K562 (cell line): ENCODE measurements at regions not wholly inside any gene's neighbourhood (a gene's known extent, or its start where the extent isn't known, plus 50 kb on each side); places are given as distances from the start of the nearest gene placed in this dataset.

Experiments used
- ATAC-seq: fragments of 200-7000 bp; cut with Tn5 transposase; 3 replicates; pipeline ENCODE4 v1.9.1; 2020; ENCODE audit warnings: moderate library complexity
- BruUV-seq: library from RNA; stranded (reverse); fragments of 400-500 nt; replicated peaks from 2 replicates; lab custom pipeline; 2021; lab: Mats Ljungman, UMichigan
- CTCF ChIA-PET: fragments of 300-600 bp; formaldehyde crosslinking; extraction: SDS; loops from one replicate; lab custom pipeline; 2021; ENCODE audit warnings: low intra/inter-chr PET ratio; lab: Yijun Ruan, JAX
- POLR2A ChIA-PET: fragments of 300-600, 350-650 bp; sonication (Branson Sonifier 250); formaldehyde crosslinking; extraction: SDS; loops from one replicate; lab custom pipeline; 2021; ENCODE audit warnings: antibody characterized with exemption, inconsistent platforms; lab: Yijun Ruan, JAX
- DNase-seq, 4 experiments: peaks; one replicate each; pipeline versions ENCODE4 v3.0.0 to v3.0.0-alpha.2; 2011 to 2018; ENCODE audit warnings: low spot score in 3 of 4, mixed read lengths in 3 of 4; ENCODE audit errors: extremely low read depth in 1 of 4
- FAIRE-seq: peaks from 2 replicates; lab custom pipeline; 2011; peaks lifted over from hg19 to GRCh38; lab: Jason Lieb, UNC
- H2AFZ ChIP-seq: 2 replicates; pipeline ENCODE4 v1.6.0; 2011; ENCODE audit warnings: low read depth, low read length, control low read depth, inconsistent platforms
- H3K27ac ChIP-seq: fragments of 200-600 bp; 3 replicates; pipeline ENCODE4 v1.8.0; 2011; ENCODE audit warnings: low read depth, mild to moderate bottlenecking, control low read depth, inconsistent platforms, low read length, moderate library complexity, mixed read lengths; ENCODE audit errors: extremely low read depth
- H3K27me3 ChIP-seq, 2 experiments: fragments of 300-600 bp in 1 of 2; 2 replicates in 1 of 2; 3 replicates in 1 of 2; pipeline versions ENCODE4 v1.6.0 to v1.8.0; 2011; ENCODE audit warnings: inconsistent platforms in 2 of 2, low read length in 2 of 2, mild to moderate bottlenecking in 1 of 2, mixed read lengths in 1 of 2, moderate library complexity in 1 of 2; ENCODE audit not compliant: control insufficient read depth in 2 of 2, insufficient read depth in 2 of 2
- H3K36me3 ChIP-seq: fragments of 300-600 bp; 3 replicates; pipeline ENCODE4 v1.8.0; 2011; ENCODE audit warnings: mild to moderate bottlenecking, low read length, inconsistent platforms; ENCODE audit not compliant: control insufficient read depth, insufficient read depth
- H3K4me1 ChIP-seq, 2 experiments: fragments of 200-600 bp in 1 of 2; replicated peaks in 1 of 2; 2 replicates in 1 of 2; 3 replicates in 1 of 2; pipeline versions ENCODE4 v1.5.1 to v1.8.0; 2011; ENCODE audit warnings: inconsistent platforms in 2 of 2, low read length in 2 of 2, mild to moderate bottlenecking in 1 of 2, mixed read lengths in 1 of 2, moderate library complexity in 1 of 2; ENCODE audit not compliant: control insufficient read depth in 2 of 2, insufficient read depth in 2 of 2
- H3K4me2 ChIP-seq: 2 replicates; pipeline ENCODE4 v1.6.1; 2011; ENCODE audit warnings: low read length, control low read depth, inconsistent platforms, mixed read lengths; ENCODE audit not compliant: insufficient read depth
- H3K4me3 ChIP-seq: fragments of 200-600 bp; sonication (generic), shearing (Covaris generic); 2 replicates; pipeline ENCODE4 v1.5.1; 2016; ENCODE audit warnings: control low read depth, inconsistent platforms
- H3K79me2 ChIP-seq: fragments of 200-600 bp; 3 replicates; pipeline ENCODE4 v1.8.0; 2011; ENCODE audit warnings: low read length, inconsistent platforms; ENCODE audit not compliant: control insufficient read depth, insufficient read depth
- H3K9ac ChIP-seq, 2 experiments: 2 replicates each; pipeline versions ENCODE4 v1.6.0 to v1.6.1; 2011; ENCODE audit warnings: low read depth in 2 of 2, low read length in 2 of 2, control low read depth in 1 of 2, inconsistent platforms in 1 of 2, mild to moderate bottlenecking in 1 of 2, mixed read lengths in 1 of 2; ENCODE audit not compliant: insufficient read depth in 1 of 2
- H3K9me1 ChIP-seq: one replicate; pipeline ENCODE4 v1.6.0; 2011; ENCODE audit warnings: inconsistent platforms, mild to moderate bottlenecking, low read length, moderate library complexity; ENCODE audit not compliant: control insufficient read depth, insufficient read depth
- H3K9me3 ChIP-seq: replicated peaks from 2 replicates; pipeline ENCODE4 v1.5.1; 2011; ENCODE audit warnings: low read depth, low read length, inconsistent platforms; ENCODE audit not compliant: control insufficient read depth, insufficient read depth
- H4K20me1 ChIP-seq: replicated peaks from 2 replicates; pipeline ENCODE4 v1.6.1; 2011; ENCODE audit warnings: low read length, inconsistent platforms, mixed read lengths; ENCODE audit not compliant: control insufficient read depth, insufficient read depth
- BRF1 ChIP-seq: IDR thresholded peaks from 3 replicates; pipeline ENCODE4 v1.6.1; 2011; ENCODE audit warnings: borderline replicate concordance, mild to moderate bottlenecking; ENCODE audit not compliant: insufficient read length; ENCODE audit errors: extremely low read depth
- CREB1 ChIP-seq, 2 experiments: sonication (generic) in 1 of 2; formaldehyde crosslinking in 1 of 2; IDR thresholded peaks; 2 replicates each; pipeline versions ENCODE4 v1.6.1 to v1.8.0; 2012 to 2022; ENCODE audit warnings: inconsistent platforms in 1 of 2, mild to moderate bottlenecking in 1 of 2, missing genetic modification reagents in 1 of 2, moderate library complexity in 1 of 2
- FOXJ3 ChIP-seq: sonication (generic); formaldehyde crosslinking; IDR thresholded peaks from 2 replicates; pipeline ENCODE4 v1.4.0; 2020; ENCODE audit warnings: mild to moderate bottlenecking, missing genetic modification reagents
- IFI16 ChIP-seq: fragments of 250-450 bp; sonication (Bioruptor Pico); IDR thresholded peaks from 2 replicates; pipeline ENCODE4 v2.1.2; 2022; ENCODE audit warnings: mild to moderate bottlenecking, inconsistent platforms
- JUNB ChIP-seq: fragments of 450-650 bp; formaldehyde crosslinking; conservative IDR thresholded peaks from 2 replicates; pipeline ENCODE4 v1.4.0; 2020; ENCODE audit warnings: mild to moderate bottlenecking
- MCM7 ChIP-seq, 2 experiments: fragments of 450-650 bp; IDR thresholded peaks; 2 replicates each; pipeline ENCODE4 v1.6.1; 2016 to 2018
- NCOA2 ChIP-seq, 2 experiments: fragments of 450-650 bp; IDR thresholded peaks; 2 replicates each; pipeline ENCODE4 v1.6.1; 2018; ENCODE audit warnings: mild to moderate bottlenecking in 2 of 2, moderate library complexity in 1 of 2; ENCODE audit not compliant: partially characterized antibody in 2 of 2
- NFE2L1 ChIP-seq: fragments of 450-650 bp; IDR thresholded peaks from 2 replicates; pipeline ENCODE4 v1.6.1; 2016; ENCODE audit warnings: missing genetic modification characterization, low read depth, mild to moderate bottlenecking, missing compliant biosample characterization, moderate library complexity, borderline replicate concordance
- NR4A1 ChIP-seq, 2 experiments: fragments of 250-450 bp in 1 of 2; fragments of 450-650 bp in 1 of 2; sonication (Bioruptor Pico) in 1 of 2; IDR thresholded peaks; 2 replicates each; pipeline versions ENCODE4 v1.4.0 to v1.6.1; 2016 to 2020; ENCODE audit warnings: mild to moderate bottlenecking in 2 of 2, missing compliant biosample characterization in 1 of 2, missing genetic modification characterization in 1 of 2, moderate library complexity in 1 of 2
- USF1 ChIP-seq: sonication (generic); formaldehyde crosslinking; IDR thresholded peaks from 2 replicates; pipeline ENCODE4 v1.9.0; 2022; ENCODE audit warnings: mild to moderate bottlenecking, missing genetic modification reagents
- YBX1 ChIP-seq: fragments of 450-650 bp; IDR thresholded peaks from 2 replicates; pipeline ENCODE4 v1.7.1; 2016; ENCODE audit warnings: mild to moderate bottlenecking
- ZC3H8 ChIP-seq: fragments of 450-650 bp; IDR thresholded peaks from 2 replicates; pipeline ENCODE4 v1.6.1; 2017
- WGBS: fragments of 100-300 bp; shearing (Covaris generic); methylation state at CpG from one replicate; pipeline ENCODE4 v1.1.6; 2016; ENCODE audit warnings: low coverage, mixed read lengths; ENCODE audit not compliant: insufficient coverage; ENCODE audit errors: missing lambda C conversion rate; 5-methylcytosine and 5-hydroxymethylcytosine counted together
- in situ Hi-C: fragments of 300-500 bp; cut with MboI; formaldehyde crosslinking; loops from 4 replicates; pipeline ENCODE4 v1.15.0; 2018; ENCODE audit warnings: inconsistent platforms, mixed read lengths
- intact Hi-C: fragments of 100-400 bp; cut with micrococcal nuclease; formaldehyde crosslinking; loops from 2 replicates; pipeline ENCODE4 v1.14.2; 2022
- TF ChIP-seq, protein P1 (sequence below): fragments of 250-450 bp; sonication (Bioruptor Pico); IDR thresholded peaks from 2 replicates; pipeline ENCODE4 v1.8.0; 2021; ENCODE audit warnings: moderate library complexity, mild to moderate bottlenecking, inconsistent platforms
- TF ChIP-seq, protein P2 (sequence below), 2 experiments: IDR thresholded peaks; 2 replicates each; pipeline ENCODE4 v1.6.1; 2012; ENCODE audit warnings: improper control_type of control experiment in 2 of 2, low read depth in 2 of 2, low read length in 2 of 2, borderline replicate concordance in 1 of 2
- TF ChIP-seq, protein P3 (sequence below): sonication (generic); formaldehyde crosslinking; IDR thresholded peaks from 2 replicates; pipeline ENCODE4 v1.8.0; 2022; ENCODE audit warnings: mild to moderate bottlenecking, missing genetic modification reagents

- Histone ChIP-seq H3K36me3 (no peaks in the 10 kb centered on the region), H3K27me3 (no peaks in the 10 kb centered on the region), H3K9ac (no peak overlapping the region), H3K4me1 (no peaks in the 10 kb centered on the region), H3K27ac (no peak overlapping the region), H3K4me2 (no peak overlapping the region), H3K79me2 (no peaks in the 10 kb centered on the region), H3K9me1 (no peaks in the 10 kb centered on the region), H4K20me1 (no peaks in the 10 kb centered on the region), H3K9me3 (no peaks in the 10 kb centered on the region; the same call in 1 of the 2 replicates), H3K4me3 (no peak overlapping the region), H2AFZ (no peak overlapping the region)
- in situ Hi-C loops (no loop called here), intact Hi-C loops (no loop called here)
- POLR2A ChIA-PET, result no interaction called here
- BruUV-seq, result no TSS peak
- ATAC-seq, result no peak
- CTCF ChIA-PET, result no interaction called here
- WGBS, result 0% methylated on average over 4 of the region's 4 CpGs
- DNase-seq, result no peak
- no peak for FAIRE-seq
- TF ChIP-seq, protein P1, sequence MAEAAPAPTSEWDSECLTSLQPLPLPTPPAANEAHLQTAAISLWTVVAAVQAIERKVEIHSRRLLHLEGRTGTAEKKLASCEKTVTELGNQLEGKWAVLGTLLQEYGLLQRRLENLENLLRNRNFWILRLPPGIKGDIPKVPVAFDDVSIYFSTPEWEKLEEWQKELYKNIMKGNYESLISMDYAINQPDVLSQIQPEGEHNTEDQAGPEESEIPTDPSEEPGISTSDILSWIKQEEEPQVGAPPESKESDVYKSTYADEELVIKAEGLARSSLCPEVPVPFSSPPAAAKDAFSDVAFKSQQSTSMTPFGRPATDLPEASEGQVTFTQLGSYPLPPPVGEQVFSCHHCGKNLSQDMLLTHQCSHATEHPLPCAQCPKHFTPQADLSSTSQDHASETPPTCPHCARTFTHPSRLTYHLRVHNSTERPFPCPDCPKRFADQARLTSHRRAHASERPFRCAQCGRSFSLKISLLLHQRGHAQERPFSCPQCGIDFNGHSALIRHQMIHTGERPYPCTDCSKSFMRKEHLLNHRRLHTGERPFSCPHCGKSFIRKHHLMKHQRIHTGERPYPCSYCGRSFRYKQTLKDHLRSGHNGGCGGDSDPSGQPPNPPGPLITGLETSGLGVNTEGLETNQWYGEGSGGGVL, result no peak
- no peak for TF ChIP-seq NFE2L1 (tag)
- TF ChIP-seq YBX1, result no peak
- no peak for TF ChIP-seq JUNB (CRISPR knock-in tag)
- TF ChIP-seq IFI16 (CRISPR knock-in tag), result no peak
- no peak for TF ChIP-seq ZC3H8
- TF ChIP-seq NR4A1 (CRISPR knock-in tag; IDR thresholded peaks at IDR 0.05), result no peak
- no peak for TF ChIP-seq NR4A1 (tag; IDR thresholded peaks at IDR 0.05)
- no peak for TF ChIP-seq FOXJ3 (CRISPR knock-in tag)
- TF ChIP-seq USF1 (CRISPR knock-in tag), result no peak
- no peak for TF ChIP-seq NCOA2 (IDR thresholded peaks at IDR 0.05; ENCODE audit: partially characterized antibody in 2 of 2)
- TF ChIP-seq MCM7 (IDR thresholded peaks at IDR 0.05), result no peak
- TF ChIP-seq, protein P2, sequence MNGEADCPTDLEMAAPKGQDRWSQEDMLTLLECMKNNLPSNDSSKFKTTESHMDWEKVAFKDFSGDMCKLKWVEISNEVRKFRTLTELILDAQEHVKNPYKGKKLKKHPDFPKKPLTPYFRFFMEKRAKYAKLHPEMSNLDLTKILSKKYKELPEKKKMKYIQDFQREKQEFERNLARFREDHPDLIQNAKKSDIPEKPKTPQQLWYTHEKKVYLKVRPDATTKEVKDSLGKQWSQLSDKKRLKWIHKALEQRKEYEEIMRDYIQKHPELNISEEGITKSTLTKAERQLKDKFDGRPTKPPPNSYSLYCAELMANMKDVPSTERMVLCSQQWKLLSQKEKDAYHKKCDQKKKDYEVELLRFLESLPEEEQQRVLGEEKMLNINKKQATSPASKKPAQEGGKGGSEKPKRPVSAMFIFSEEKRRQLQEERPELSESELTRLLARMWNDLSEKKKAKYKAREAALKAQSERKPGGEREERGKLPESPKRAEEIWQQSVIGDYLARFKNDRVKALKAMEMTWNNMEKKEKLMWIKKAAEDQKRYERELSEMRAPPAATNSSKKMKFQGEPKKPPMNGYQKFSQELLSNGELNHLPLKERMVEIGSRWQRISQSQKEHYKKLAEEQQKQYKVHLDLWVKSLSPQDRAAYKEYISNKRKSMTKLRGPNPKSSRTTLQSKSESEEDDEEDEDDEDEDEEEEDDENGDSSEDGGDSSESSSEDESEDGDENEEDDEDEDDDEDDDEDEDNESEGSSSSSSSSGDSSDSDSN (IDR thresholded peaks at IDR 0.05; ENCODE audit: borderline replicate concordance in 1 of 2, low read depth in 2 of 2, low read length in 2 of 2), result no peak
- TF ChIP-seq, protein P3, sequence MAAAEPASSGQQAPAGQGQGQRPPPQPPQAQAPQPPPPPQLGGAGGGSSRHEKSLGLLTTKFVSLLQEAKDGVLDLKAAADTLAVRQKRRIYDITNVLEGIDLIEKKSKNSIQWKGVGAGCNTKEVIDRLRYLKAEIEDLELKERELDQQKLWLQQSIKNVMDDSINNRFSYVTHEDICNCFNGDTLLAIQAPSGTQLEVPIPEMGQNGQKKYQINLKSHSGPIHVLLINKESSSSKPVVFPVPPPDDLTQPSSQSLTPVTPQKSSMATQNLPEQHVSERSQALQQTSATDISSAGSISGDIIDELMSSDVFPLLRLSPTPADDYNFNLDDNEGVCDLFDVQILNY (CRISPR knock-in tag), result no peak
- TF ChIP-seq BRF1, result no peak
- TF ChIP-seq CREB1 (IDR thresholded peaks at IDR 0.05), result no peak
- TF ChIP-seq CREB1 (CRISPR knock-in tag; IDR thresholded peaks at IDR 0.05), result no peak
Measured at GRCh38 chr12:59182191-59182590, 261.9 kb upstream of the LRIG3 start.
